Upper lobe of right lung (tissue), 1 donor: ENCODE measurements at regions not wholly inside any gene's neighbourhood (a gene's known extent, or its start where the extent isn't known, plus 50 kb on each side); places are given as distances from the start of the nearest gene placed in this dataset.

ENCODE experiments used
- ATAC-seq: fragments of 200-7000 bp; cut with Tn5 transposase; one replicate; pipeline ENCODE4 v1.9.1; 2020; ENCODE audit warnings: mild to moderate bottlenecking, moderate library complexity
- DNase-seq: peaks from one replicate; pipeline ENCODE4 v3.0.0-alpha.2; 2020
- H3K27ac ChIP-seq: fragments of 200-600 bp; one replicate; pipeline ENCODE4 v1.8.0; 2022
- H3K27me3 ChIP-seq: fragments of 200-600 bp; one replicate; pipeline ENCODE4 v1.8.0; 2022; ENCODE audit warnings: mild to moderate bottlenecking
- H3K36me3 ChIP-seq: fragments of 200-600 bp; one replicate; pipeline ENCODE4 v1.8.0; 2022
- H3K4me1 ChIP-seq: fragments of 200-600 bp; one replicate; pipeline ENCODE4 v1.8.0; 2022
- H3K4me3 ChIP-seq: fragments of 200-600 bp; one replicate; pipeline ENCODE4 v1.8.0; 2022; ENCODE audit warnings: mild to moderate bottlenecking
- H3K9me3 ChIP-seq: fragments of 200-600 bp; one replicate; pipeline ENCODE4 v1.8.0; 2022
- intact Hi-C: fragments of 100-400 bp; cut with DNase I; formaldehyde crosslinking; loops from one replicate; pipeline ENCODE4 v1.11.0; 2022
- TF ChIP-seq, protein P1 (sequence below): fragments of 200-600 bp; IDR thresholded peaks from one replicate; pipeline ENCODE4 v1.8.0; 2022; ENCODE audit warnings: antibody characterized with exemption
- donor health status: DM: no; HTN: yes; CAD: no; lungs with severe emphysema.

DNA sequence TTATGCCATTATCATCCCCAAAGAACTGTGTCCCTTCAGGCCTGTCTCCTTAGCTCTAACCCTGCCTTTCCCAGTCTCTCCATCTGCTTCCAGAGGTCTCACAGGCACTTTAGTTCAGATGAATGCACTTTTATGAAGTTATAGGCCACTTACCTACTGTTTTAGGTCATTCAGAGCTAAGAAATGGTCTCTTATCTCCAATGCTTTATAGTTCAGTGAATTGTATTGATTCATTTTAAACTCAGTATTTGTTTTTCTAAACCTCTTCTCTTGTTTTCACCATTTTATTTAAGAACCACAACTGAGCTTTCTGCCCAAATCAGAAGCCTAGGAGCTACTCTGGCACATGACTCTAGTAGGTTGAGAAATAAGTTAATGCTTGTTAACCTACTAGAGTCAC lies 197.5 kb upstream of the ATP2B1 start:
- Histone ChIP-seq H3K36me3 (no peaks in the 10 kb centered on the region), H3K27me3 (no peaks in the 10 kb centered on the region), H3K27ac (no peak overlapping the region), H3K4me3 (no peak overlapping the region), H3K4me1 (no peaks in the 10 kb centered on the region), H3K9me3 (no peaks in the 10 kb centered on the region)
- intact Hi-C loops = no loop called here
- TF ChIP-seq, protein P1, sequence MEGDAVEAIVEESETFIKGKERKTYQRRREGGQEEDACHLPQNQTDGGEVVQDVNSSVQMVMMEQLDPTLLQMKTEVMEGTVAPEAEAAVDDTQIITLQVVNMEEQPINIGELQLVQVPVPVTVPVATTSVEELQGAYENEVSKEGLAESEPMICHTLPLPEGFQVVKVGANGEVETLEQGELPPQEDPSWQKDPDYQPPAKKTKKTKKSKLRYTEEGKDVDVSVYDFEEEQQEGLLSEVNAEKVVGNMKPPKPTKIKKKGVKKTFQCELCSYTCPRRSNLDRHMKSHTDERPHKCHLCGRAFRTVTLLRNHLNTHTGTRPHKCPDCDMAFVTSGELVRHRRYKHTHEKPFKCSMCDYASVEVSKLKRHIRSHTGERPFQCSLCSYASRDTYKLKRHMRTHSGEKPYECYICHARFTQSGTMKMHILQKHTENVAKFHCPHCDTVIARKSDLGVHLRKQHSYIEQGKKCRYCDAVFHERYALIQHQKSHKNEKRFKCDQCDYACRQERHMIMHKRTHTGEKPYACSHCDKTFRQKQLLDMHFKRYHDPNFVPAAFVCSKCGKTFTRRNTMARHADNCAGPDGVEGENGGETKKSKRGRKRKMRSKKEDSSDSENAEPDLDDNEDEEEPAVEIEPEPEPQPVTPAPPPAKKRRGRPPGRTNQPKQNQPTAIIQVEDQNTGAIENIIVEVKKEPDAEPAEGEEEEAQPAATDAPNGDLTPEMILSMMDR = no peak
- ATAC-seq = no peak
- no peak for DNase-seq

DNA sequence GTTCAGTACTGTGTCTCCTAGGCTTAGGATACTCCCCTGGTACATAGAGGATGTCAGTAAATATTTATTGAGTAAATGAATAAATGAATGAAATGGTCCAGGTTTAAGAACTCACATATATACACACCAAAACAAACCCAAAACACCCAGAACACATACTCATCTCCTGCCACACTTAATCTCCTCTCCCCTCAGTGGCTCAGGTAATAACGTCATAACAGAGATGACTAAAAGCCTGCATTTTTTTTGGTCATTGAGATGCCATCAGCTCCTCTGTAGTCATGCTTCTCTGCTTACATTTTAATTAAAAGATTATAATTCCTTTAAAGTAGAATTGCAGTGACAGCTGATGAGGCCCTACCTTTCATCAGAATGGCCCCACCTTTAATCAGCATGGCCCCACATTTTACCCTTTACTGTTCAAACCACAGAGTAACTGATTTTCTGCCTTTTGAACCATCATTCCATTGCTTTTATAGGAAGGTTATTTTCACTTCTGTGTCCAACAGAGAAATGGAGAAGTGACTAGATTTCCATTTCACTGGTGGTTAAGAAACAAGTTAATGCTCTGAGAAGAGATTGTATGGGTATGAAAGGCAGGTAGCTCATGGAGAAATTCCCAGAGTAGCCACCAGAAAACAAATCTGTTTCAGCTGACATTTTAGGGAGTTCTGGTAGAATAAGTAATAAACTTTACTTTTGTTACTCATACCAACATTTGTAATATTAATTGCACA lies 193.4 kb upstream of the ATP2B1 start:
- intact Hi-C loops = no loop called here
- no peaks in the 10 kb centered on the region for H3K27me3 ChIP-seq

DNA sequence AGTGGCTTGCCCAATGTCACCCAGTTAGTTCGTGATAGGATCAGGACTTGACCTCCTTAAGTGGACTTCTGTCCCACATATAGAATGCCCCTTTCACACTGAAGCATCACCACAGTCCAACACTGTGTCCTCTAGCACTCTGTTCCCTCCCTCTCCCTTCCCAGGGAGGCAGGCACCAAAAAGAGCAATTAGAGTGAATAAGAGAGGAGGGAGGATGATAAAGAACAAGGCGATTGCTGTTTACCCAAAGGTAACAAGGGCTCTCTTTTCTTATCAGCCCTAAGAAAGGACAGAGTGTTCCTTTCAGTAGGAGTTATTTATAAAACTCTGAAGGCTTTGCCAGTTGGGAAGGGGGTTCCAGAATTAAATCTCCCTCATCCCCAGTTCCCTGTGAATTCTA lies 192.7 kb upstream of the ATP2B1 start:
- Histone ChIP-seq H3K9me3 (no peaks in the 10 kb centered on the region), H3K4me1 (no peaks in the 10 kb centered on the region), H3K4me3 (no peak overlapping the region), H3K36me3 (no peaks in the 10 kb centered on the region), H3K27ac (no peak overlapping the region), H3K27me3 (no peaks in the 10 kb centered on the region)
- TF ChIP-seq, protein P1 = no peak
- ATAC-seq (peak; percentile 55), DNase-seq (no peak)
- intact Hi-C loops = no loop called here

More for the DNA sequence above, 193.4 kb upstream of the ATP2B1 start:
- no peak overlapping the region for H3K27ac ChIP-seq
- no peak for DNase-seq
- no peak for ATAC-seq
- H3K4me3 ChIP-seq = no peak overlapping the region
- H3K36me3 ChIP-seq = no peaks in the 10 kb centered on the region
- H3K4me1 ChIP-seq = no peaks in the 10 kb centered on the region
- no peaks in the 10 kb centered on the region for H3K9me3 ChIP-seq
- TF ChIP-seq, protein P1 = no peak

DNA sequence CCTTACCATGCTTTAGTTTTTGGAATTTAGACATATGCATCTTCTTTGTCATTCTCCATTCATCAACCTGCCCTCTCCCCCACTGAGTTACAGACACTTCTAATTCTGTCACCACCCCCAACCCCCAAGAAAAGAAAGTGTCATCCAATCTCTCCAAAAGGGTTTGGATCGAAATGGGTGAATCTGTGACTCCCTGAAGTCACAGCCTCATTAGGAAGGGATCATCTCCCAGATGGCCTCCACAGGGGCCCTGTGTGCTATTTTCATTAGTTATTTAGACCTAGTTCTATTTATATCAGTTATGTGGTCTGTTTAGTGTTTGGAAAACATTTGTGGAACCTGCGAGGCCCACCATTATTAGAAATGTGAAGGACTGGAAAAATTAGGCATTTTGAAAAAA lies 191.0 kb upstream of the ATP2B1 start:
- Histone ChIP-seq H3K27me3 (no peaks in the 10 kb centered on the region), H3K4me1 (no peaks in the 10 kb centered on the region), H3K9me3 (no peaks in the 10 kb centered on the region), H3K27ac (no peak overlapping the region), H3K36me3 (no peaks in the 10 kb centered on the region), H3K4me3 (no peak overlapping the region)
- ATAC-seq (no peak), DNase-seq (no peak)
- TF ChIP-seq, protein P1 = no peak
- intact Hi-C loops = no loop called here

DNA sequence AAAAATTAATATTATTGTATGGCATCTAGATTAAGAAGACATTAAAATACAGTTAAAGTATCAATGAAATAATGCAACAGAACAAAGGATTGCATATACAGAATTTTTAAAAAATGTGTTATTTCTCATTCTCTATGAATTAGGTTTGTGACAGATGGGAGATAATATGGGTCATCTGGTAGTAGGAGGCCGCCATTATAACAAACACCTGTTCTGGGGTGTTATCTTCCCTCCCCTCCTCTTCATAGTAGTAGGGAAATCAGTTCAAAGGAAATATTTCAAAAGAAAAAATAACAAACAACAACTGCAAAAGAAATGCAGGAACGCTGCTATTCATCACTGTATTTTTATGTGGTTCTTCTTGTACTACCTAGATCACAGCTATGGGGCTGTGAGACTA lies 187.0 kb upstream of the ATP2B1 start:
- H3K27ac ChIP-seq = no peak overlapping the region
- ATAC-seq (no peak), DNase-seq (no peak)
- TF ChIP-seq, protein P1 = no peak
- H3K4me3 ChIP-seq = no peak overlapping the region
- H3K36me3 ChIP-seq = no peaks in the 10 kb centered on the region
- no peaks in the 10 kb centered on the region for H3K4me1 ChIP-seq
- no peaks in the 10 kb centered on the region for H3K27me3 ChIP-seq
- intact Hi-C loops = no loop called here
- no peaks in the 10 kb centered on the region for H3K9me3 ChIP-seq

DNA sequence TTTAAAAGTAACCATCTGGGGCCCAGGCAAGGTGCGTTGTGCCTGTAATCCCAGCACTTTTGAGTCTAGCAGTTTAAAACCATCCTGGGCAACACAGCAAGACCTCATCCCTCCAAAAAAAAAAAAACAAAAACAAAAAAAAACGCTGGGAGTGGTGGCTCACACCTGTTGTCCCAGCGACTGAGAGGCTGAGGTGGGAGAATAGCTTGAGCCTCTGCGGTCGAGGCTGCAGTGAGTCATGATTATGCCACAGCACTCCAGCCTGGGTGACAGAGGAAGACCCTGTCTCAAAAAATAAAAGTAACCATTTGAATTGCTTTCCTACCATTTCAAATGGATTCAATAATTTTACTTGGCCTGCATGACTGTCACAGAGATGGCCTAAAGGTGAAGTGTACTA lies 186.5 kb upstream of the ATP2B1 start:
- no peaks in the 10 kb centered on the region for H3K4me1 ChIP-seq
- DNase-seq (no peak), ATAC-seq (no peak)
- H3K36me3 ChIP-seq = no peaks in the 10 kb centered on the region
- no peak overlapping the region for H3K4me3 ChIP-seq
- H3K27me3 ChIP-seq = no peaks in the 10 kb centered on the region
- H3K9me3 ChIP-seq = no peaks in the 10 kb centered on the region
- TF ChIP-seq, protein P1 = no peak
- no peak overlapping the region for H3K27ac ChIP-seq
- intact Hi-C loops = no loop called here
